DND-41 (cell line): ENCODE measurements at regions not wholly inside any gene's neighbourhood (a gene's known extent, or its start where the extent isn't known, plus 50 kb on each side); places are given as distances from the start of the nearest gene placed in this dataset.

Source experiments
- CTCF ChIP-seq: IDR thresholded peaks from 2 replicates; pipeline ENCODE4 v1.5.1; 2012; ENCODE audit warnings: borderline replicate concordance, low read length, moderate library complexity, mild to moderate bottlenecking; ENCODE audit not compliant: poor library complexity, severe bottlenecking; ENCODE audit errors: extremely low read depth
- EZH2 ChIP-seq: IDR thresholded peaks from 3 replicates; pipeline ENCODE4 v1.6.1; 2012; ENCODE audit warnings: borderline replicate concordance, low read depth, mild to moderate bottlenecking, moderate library complexity, low read length, inconsistent platforms; ENCODE audit not compliant: severe bottlenecking

GRCh38 chr9:78967596-78968217 is 604.1 kb upstream of the TLE4 start:
- TF ChIP-seq CTCF (no peak), EZH2 (no peak)
